Neural progenitor cell (in vitro differentiated cells): ENCODE measurements at regions not wholly inside any gene's neighbourhood (a gene's known extent, or its start where the extent isn't known, plus 50 kb on each side); places are given as distances from the start of the nearest gene placed in this dataset.

Experiments
- CTCF ChIP-seq: fragments of 200-600 bp; sonication (generic); IDR thresholded peaks from 2 replicates; pipeline ENCODE4 v1.5.1; 2017; ENCODE audit warnings: antibody characterized with exemption, mild to moderate bottlenecking
- EZH2 ChIP-seq: fragments of 200-600 bp; sonication (generic); IDR thresholded peaks from 2 replicates; pipeline ENCODE4 v1.6.1; 2017; ENCODE audit warnings: antibody characterized with exemption, mild to moderate bottlenecking, moderate library complexity
- EZH2phosphoT487 ChIP-seq: fragments of 200-600 bp; sonication (generic); IDR thresholded peaks from 2 replicates; pipeline ENCODE4 v1.6.1; 2017; ENCODE audit warnings: antibody characterized with exemption

- TF ChIP-seq CTCF = no peak
- TF ChIP-seq EZH2 = no peak
- TF ChIP-seq EZH2phosphoT487 = no peak
Observed at GRCh38 chr5:4065472-4066320, 470.1 kb downstream of the IRX1 start.
